Small intestine (tissue), 7 donors: ENCODE measurements at regions not wholly inside any gene's neighbourhood (a gene's known extent, or its start where the extent isn't known, plus 50 kb on each side); places are given as distances from the start of the nearest gene placed in this dataset.
"Not testable (repeated sequence)": the region's sequence is repeated elsewhere in the genome, so short reads cannot be mapped to it uniquely, and the experiment has no call there.

Experiments
- DNase-seq, 2 donors: peaks; one replicate each; pipeline versions ENCODE4 v3.0.0 to v3.0.0-alpha.2; 2013
- FAIRE-seq: peaks from 2 replicates; lab custom pipeline; 2012; peaks lifted over from hg19 to GRCh38; lab: Jason Lieb, UNC
- H3K27ac ChIP-seq, 3 donors: one replicate each; pipeline ENCODE4 v1.5.1; 2013; ENCODE audit warnings: low read length in 2 of 3, mild to moderate bottlenecking in 2 of 3, control low read depth in 1 of 3, inconsistent platforms in 1 of 3, low read depth in 1 of 3, moderate library complexity in 1 of 3
- H3K27me3 ChIP-seq, 3 donors: one replicate each; pipeline ENCODE4 v1.6.1; 2013; ENCODE audit warnings: low read length in 3 of 3, inconsistent platforms in 1 of 3; ENCODE audit not compliant: control insufficient read depth in 3 of 3, insufficient read depth in 3 of 3
- H3K36me3 ChIP-seq, 3 donors: one replicate each; pipeline ENCODE4 v1.6.1; 2013; ENCODE audit warnings: low read length in 3 of 3, inconsistent platforms in 1 of 3, low read depth in 1 of 3, mild to moderate bottlenecking in 1 of 3, moderate library complexity in 1 of 3; ENCODE audit not compliant: control insufficient read depth in 3 of 3, insufficient read depth in 2 of 3
- H3K4me1 ChIP-seq, 3 donors: one replicate each; pipeline ENCODE4 v1.6.1; 2013; ENCODE audit warnings: low read length in 2 of 3, inconsistent platforms in 1 of 3, low read depth in 1 of 3, mild to moderate bottlenecking in 1 of 3, moderate library complexity in 1 of 3; ENCODE audit not compliant: control insufficient read depth in 3 of 3, insufficient read depth in 2 of 3
- H3K4me3 ChIP-seq, 3 donors: one replicate each; pipeline ENCODE4 v1.5.1; 2013; ENCODE audit warnings: low read length in 3 of 3, control low read depth in 1 of 3, inconsistent platforms in 1 of 3, low read depth in 1 of 3, mild to moderate bottlenecking in 1 of 3, moderate library complexity in 1 of 3
- H3K9me3 ChIP-seq, 2 donors: one replicate each; pipeline ENCODE4 v1.6.1; 2013; ENCODE audit warnings: low read depth in 1 of 2, low read length in 1 of 2; ENCODE audit not compliant: control insufficient read depth in 2 of 2, insufficient read depth in 1 of 2
- WGBS, 3 donors: extraction: QIAGEN DNeasy Blood & Tissue Kit; methylation state at CpG; one replicate each; pipeline ENCODE4 v1.1.7; 2013; 5-methylcytosine and 5-hydroxymethylcytosine counted together
- donor health status: healthy with polysubstance abuse.
- donor health status: control.
- donor health status: control.
- donor health status: Bipolar disorder and iron deficiency.
- donor health status: healthy.

DNA sequence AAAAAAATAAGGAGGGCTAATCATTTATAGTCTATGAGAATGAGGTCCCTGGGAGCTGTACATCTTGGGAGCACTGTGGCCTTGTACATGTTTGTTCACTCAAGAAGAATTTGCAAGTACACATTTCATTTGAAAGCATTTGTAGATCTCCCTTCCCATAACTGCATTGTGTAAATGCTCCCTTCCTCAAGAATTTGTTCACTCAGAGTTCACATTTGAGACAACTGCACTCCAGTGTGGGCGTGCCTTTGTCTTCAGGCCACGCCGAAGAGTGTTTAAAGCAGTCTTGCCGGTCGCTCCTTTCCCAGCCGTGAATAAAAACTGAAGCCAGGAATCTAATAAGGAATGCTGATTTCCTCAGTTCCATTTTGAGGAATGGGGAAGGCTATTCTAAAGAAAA is 291.1 kb upstream of the LYZL1 start:
- Histone ChIP-seq H3K9me3 (no peaks in the 10 kb centered on the region), H3K27ac (no peak overlapping the region), H3K36me3 (no peaks in the 10 kb centered on the region), H3K27me3 (no peaks in the 10 kb centered on the region), H3K4me1 (no peaks in the 10 kb centered on the region), H3K4me3 (no peak overlapping the region)
- peak in 1 of 2 donors; percentile 11 for DNase-seq
- whole genome bisulfite sequencing, 3 donors: 58 to 70% (median 66%) methylated on average over 6 of the region's 6 CpGs
- FAIRE-seq: no peak

DNA sequence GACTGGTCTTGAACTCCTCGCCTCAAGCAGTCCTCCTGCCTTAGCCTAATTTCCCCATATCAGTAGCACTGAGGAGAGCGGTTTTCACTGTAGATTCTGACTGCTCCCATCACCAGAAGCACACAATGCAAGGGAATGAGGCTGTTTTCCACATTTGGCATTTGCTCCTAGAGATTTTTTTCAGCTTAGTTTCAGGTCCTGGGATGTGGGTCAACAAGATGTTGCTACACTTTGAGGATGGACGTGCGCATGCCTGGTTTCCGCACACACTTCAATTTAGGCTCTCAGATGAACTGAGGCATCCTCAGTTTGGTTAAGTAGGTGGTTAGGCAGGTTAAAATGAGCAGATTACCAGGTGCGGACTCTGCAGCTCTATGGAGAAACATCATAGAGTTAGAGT is 287.1 kb upstream of the LYZL1 start:
- H3K27ac ChIP-seq: no peak overlapping the region
- 90 to 92% (median 90%) methylated on average over 6 of the region's 6 CpGs for WGBS, 3 donors
- no peaks in the 10 kb centered on the region for H3K27me3 ChIP-seq
- no peak overlapping the region for H3K4me3 ChIP-seq
- FAIRE-seq: no peak
- H3K9me3 ChIP-seq: peaks cover 0 to 2% of the 10 kb centered on the region in 2 donors
- DNase-seq: no peak
- no peaks in the 10 kb centered on the region for H3K36me3 ChIP-seq
- H3K4me1 ChIP-seq: no peaks in the 10 kb centered on the region

DNA sequence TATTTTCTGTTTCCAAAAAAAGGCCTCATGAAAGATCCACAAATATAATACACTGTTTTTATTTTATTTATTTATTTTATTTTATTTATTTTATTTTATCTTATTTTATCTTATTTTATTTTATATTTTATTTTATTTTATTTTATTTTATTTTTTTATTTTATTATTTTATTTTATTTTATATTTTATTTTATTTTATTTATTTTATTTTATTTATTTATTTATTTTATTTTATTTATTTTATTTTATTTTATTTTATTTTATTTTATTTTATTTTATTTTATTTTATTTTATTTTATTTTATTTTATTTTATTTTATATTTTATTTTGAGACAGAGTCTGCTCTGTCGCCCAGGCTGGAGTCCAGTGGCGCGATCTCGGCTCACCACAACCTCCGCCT is 285.9 kb upstream of the LYZL1 start:
- WGBS, 3 donors: 97 to 98% (median 97%) methylated on average over 5 of the region's 5 CpGs
- peak; percentile 96 for FAIRE-seq
- DNase-seq, H3K27me3 ChIP-seq, H3K36me3 ChIP-seq, H3K27ac ChIP-seq, H3K4me1 ChIP-seq, H3K4me3 ChIP-seq: not testable (repeated sequence)
- peaks cover 0 to 11% of the 10 kb centered on the region in 2 donors for H3K9me3 ChIP-seq

DNA sequence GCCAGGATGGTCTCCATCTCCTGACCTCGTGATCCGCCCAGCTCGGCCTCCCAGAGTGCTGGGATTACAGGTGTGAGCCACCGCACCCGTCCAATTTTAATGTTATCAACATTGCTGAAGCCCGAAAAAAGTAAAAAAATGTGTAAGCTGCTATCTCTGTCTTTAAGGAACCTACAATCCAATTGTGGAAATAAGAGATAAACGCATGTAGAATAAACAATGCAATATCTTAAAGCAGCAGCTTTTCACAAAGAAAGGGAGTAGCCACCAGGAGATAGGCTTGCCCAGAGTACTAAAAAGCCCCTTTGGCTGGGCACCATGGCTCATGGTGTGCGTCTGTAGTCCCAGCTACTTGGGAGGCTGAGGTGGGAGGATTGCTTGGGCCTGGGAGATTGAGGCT is 282.9 kb upstream of the LYZL1 start:
- DNase-seq (no peak), FAIRE-seq (no peak)
- WGBS, 3 donors: 67 to 81% (median 73%) methylated on average over 8 of the region's 8 CpGs
- Histone ChIP-seq H3K36me3 (no peaks in the 10 kb centered on the region), H3K4me1 (peaks cover 0 to 11% (median 0%) of the 10 kb centered on the region in 3 donors), H3K27me3 (no peaks in the 10 kb centered on the region), H3K27ac (no peak overlapping the region), H3K4me3 (no peak overlapping the region), H3K9me3 (peaks cover 0 to 11% of the 10 kb centered on the region in 2 donors)

DNA sequence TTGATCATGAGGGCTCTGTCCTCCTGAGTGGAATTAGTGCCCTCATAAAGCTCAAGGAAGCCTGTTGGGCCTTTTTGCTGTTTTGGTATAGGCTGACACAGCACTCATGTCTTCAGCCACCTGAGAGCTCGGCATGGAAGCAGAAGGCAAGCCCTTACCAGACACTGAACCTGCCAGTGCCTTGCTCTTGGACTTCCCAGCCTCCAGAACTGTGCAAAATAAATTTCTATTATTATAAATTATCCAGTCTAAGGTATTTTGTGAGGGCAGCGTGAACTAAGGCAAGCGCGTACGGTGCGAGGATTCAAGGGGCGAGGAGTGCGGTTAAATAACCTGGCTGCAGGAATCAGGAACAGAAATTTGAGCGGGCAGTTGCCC is 281.5 kb upstream of the LYZL1 start:
- H3K36me3 ChIP-seq: no peaks in the 10 kb centered on the region
- peaks cover 0 to 11% (median 0%) of the 10 kb centered on the region in 3 donors for H3K4me1 ChIP-seq
- no peak for DNase-seq
- WGBS, 3 donors: 89 to 94% (median 93%) methylated on average over 9 of the region's 9 CpGs
- H3K27ac ChIP-seq: no peak overlapping the region
- H3K4me3 ChIP-seq: no peak overlapping the region
- no peak for FAIRE-seq
- peaks cover 0 to 11% of the 10 kb centered on the region in 2 donors for H3K9me3 ChIP-seq
- H3K27me3 ChIP-seq: no peaks in the 10 kb centered on the region

DNA sequence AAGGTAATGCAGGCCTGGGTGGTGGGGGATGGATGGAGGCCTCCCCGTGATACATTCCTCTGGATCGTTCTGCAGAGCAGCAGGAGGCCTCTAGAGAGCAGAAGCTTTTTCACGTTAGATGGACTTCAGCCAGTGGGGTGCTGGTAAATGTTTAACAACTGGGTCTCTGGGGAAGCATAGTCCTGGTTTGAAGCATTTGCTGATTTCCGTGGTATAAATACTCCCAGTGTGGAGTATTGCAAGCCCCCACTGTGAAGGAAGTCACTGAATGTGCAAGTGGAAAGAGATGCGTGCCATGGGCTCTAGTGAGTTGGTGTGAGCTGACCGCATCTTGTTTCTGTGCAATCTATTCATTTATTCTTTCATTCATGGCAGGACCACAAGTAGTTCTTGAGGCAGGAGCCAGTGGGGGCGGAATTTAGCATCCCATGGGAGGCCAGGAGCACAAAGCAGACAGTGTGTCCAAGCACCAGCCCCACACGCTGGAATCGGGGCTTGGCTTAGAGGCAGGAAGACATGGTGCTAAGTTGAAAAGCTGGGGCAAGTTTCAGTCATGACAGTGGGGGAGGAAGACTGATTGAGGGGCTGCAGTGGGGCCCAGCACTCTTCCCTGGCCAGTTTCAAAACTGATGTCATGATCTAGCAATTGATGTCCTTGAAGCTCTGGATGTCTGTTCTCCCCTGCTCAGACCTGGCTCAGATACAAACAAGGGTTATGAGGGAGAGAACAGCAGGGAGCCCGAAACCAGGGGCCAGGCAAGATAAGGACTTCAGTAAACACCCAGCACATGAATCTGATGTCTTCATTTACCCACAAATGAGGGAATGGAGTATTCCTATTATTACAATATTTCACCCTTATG is 280.9 kb upstream of the LYZL1 start:
- H3K9me3 ChIP-seq: peaks cover 0 to 11% of the 10 kb centered on the region in 2 donors
- FAIRE-seq (no peak), DNase-seq (peak in 1 of 2 donors; percentile 75)
- 50 to 63% (median 56%) methylated on average over 10 of the region's 10 CpGs for WGBS, 3 donors
- no peaks in the 10 kb centered on the region for H3K27me3 ChIP-seq
- H3K4me1 ChIP-seq: peaks cover 0 to 11% (median 0%) of the 10 kb centered on the region in 3 donors
- no peak overlapping the region for H3K4me3 ChIP-seq
- peak overlapping the region in 1 of 3 donors; percentile 32 for H3K27ac ChIP-seq
- no peaks in the 10 kb centered on the region for H3K36me3 ChIP-seq

DNA sequence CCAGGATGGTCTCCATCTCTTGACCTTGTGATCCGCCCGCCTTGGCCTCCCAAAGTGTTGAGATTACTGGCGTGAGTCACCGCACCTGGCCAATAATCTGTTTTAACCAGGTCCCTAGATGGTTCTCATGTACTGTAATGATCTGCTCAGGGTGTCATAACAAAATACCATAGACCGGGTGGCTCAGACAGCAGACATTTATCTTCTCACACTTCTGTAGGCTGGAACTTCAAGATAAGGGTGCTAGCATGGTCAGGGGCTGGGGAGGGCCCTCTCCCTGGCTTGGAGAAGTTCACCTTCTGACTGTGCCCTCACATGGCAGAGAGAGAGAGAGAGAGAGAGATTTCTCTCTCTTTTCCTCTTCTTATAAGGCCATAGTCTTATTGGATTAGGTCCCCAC is 279.4 kb upstream of the LYZL1 start:
- Histone ChIP-seq H3K36me3 (no peaks in the 10 kb centered on the region), H3K9me3 (peaks cover 0 to 11% of the 10 kb centered on the region in 2 donors), H3K27ac (no peak overlapping the region), H3K27me3 (no peaks in the 10 kb centered on the region), H3K4me3 (no peak overlapping the region), H3K4me1 (peaks cover 0 to 11% (median 0%) of the 10 kb centered on the region in 3 donors)
- FAIRE-seq (no peak), DNase-seq (no peak)
- 73 to 85% (median 73%) methylated on average over 5 of the region's 5 CpGs for WGBS, 3 donors

DNA sequence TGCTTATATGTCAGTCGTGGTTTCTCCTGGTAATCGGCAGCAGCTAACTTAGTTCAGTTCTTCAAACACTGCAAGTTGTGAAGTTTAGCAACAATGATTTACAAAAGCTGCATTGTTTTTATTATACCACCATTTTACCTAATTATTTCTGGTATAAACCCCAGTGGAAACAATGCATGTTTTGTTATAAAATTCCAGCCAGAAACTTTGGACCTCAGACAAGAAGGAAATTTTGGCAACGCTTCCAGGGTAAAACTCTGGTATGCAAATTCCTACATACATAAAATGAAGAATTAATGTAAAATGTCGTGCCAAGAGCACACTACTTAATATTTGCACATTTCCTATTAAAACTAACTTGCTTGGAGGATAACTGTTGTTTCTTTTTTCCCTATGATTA is 277.4 kb upstream of the LYZL1 start:
- peaks cover 0 to 18% (median 0%) of the 10 kb centered on the region in 3 donors for H3K4me1 ChIP-seq
- FAIRE-seq (no peak), DNase-seq (no peak)
- H3K4me3 ChIP-seq: no peak overlapping the region
- peaks cover 0 to 11% of the 10 kb centered on the region in 2 donors for H3K9me3 ChIP-seq
- no peak overlapping the region for H3K27ac ChIP-seq
- WGBS, 3 donors: 16 to 39% (median 36%) methylated on average over 4 of the region's 4 CpGs
- no peaks in the 10 kb centered on the region for H3K36me3 ChIP-seq
- no peaks in the 10 kb centered on the region for H3K27me3 ChIP-seq
